ENCODE measurements at regions not wholly inside any gene's neighbourhood (a gene's known extent, or its start where the extent isn't known, plus 50 kb on each side); places are given as distances from the start of the nearest gene placed in this dataset.
"Not testable (repeated sequence)": the region's sequence is repeated elsewhere in the genome, so short reads cannot be mapped to it uniquely, and the experiment has no call there.

DNA sequence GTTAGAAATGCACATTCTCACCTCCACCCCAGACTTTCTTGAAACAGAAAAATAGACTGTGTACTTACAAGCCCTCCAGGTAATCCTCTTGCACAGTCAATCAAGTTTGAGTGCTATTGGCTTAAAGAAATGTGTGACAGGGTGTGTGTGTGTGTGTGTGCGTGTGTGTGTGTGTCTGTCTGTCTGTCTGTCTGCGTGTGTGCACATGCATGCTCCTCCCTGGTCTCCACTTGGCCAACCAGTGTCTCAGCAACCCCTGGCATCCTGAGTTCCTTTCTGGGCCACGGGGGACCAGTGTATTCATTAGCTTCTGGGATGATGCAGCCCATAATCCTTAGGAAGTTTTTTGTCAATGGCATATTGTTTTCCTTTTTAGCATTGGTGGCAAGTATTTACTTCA, 128.8 kb upstream of the IL12A start:
- DNase-seq, result no peak

DNA sequence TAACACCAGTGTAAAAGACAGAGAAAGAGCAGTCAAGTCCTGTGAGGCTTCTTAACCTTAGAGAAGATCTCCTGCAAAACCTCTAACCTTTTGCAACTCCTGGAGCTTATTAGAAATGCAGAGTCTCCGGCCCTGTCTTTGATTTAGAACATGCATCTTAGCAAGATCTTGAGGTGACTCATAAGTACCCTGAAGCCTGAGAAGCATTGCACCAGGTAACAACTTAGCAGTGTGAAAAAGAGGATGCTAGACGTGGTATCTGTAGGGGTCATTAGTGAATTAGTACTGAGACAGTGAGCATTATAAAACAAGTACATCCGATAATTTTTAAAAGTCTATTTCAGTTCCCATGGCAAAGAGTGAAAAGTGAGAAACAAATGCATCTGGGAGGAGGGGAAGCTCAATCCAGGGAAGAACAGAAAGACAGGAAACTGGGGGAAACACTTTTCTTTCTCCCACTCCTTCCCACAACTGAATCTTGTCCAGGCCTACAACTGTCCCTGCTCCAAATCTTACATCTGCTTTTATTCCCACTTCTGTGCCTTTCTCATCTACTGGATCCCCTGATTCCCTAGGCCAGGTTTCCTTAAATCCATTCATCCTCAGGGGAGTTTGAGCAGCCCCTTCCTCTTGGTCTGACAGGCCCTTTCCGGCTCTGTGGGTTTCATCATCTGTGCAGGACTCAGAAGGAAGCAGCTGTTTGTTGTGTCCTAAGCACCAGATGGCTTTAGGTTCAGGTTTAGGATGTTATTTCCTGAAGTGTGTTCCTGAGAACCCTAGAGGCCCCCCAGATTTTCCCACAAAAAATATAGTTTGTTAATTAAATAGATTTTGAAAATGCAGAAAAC, 128.1 kb upstream of the IL12A start:
- no peak for DNase-seq

DNA sequence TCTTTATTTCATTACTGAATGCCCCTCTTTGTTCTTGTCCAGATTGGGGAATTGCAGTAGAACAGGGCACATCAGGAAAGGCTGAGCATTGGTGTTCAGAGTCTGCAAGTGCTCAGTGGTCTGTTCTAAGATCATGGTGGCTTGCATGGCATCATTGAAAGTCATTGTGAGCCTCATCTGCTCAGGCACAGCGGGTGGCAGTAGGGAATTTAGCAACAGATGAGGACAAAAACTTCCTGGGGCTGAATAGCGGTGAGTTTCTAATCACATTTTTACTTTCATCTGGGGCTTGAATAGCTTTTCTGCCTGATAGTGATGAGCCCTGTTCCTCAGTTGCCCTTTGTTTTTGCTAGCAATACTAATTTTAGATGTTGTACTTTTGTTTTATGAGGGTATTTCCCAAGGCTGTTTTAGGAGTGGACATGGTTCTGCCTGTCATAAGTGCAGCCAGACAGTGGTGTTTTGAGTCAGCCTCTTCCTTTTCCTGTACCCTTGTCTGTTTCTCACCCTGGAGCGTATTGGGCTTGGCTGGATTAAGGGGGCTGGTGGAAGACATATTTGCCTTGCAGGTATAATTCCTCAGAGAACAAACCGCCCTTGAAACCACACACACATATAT, 127.2 kb upstream of the IL12A start:
- no peak for DNase-seq

DNA sequence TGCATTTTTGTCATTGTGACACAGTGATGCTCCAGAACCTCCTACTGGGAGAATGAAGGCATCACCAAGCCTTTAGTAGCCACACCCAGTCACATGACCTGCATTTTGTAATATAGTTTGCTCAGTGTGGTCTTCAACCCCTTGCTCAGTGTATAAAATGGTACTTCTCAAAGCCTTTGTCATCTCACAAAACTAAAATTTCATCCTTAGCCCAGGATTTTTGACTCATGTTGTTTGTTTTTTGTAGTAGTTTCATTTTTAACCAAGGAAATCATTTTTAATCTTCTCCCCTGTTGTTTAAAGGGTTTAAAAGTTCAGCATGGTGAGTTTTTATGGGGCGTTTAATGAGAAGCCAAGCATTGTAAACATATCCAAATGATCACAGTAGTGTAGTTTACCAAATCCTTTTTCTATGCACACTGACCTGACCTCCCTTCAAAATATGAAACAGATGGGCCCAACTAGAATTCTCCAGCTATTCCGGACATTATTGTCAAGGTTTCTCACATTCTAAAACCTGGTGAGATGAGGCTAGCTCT, 123.5 kb upstream of the IL12A start:
- DNase-seq, result no peak

DNA sequence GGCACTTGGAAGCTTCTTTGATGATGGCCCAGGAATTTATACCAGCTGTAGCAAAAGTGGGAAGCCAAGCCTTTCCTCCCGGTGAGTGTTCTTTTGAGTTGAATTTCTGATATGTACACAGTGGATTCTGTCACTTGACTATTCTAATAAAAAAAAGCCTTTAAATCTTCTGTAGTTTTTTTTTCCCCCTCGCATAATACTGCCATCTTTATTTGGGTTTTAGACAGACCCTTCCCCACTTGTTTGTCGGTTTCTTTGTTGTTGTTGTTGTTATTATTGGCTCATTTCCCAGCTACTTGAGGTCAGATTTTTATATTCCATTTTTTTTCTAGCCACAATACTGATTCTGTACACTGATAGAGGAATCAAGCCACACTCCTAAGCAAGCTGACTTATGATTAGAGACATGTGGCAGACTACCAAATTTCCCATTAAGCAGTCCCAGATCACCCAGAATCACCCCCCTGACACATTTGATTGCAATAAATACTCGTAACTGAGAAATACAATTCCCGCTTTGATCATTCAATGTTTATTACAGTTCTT, 122.4 kb upstream of the IL12A start:
- DNase-seq, result no peak

DNA sequence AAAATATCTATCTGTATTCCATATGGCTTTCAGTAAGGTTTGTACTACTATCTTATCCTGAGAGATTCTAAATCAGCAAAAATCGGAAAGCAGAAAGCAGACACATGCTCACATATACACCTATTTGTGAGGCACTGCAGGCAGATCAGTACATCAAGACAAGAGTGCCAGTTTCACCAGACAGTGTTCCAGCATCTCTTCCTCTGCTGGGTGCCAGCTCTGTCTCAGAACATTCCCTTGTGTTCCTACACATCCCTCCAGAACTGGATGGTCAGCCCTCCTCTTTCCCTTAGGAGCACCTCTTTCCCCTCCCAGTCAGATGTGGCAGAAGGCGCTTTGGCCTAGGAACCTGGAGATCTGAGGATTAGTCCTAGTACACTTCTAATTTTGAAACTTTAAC, 121.3 kb upstream of the IL12A start:
- no peak for DNase-seq

DNA sequence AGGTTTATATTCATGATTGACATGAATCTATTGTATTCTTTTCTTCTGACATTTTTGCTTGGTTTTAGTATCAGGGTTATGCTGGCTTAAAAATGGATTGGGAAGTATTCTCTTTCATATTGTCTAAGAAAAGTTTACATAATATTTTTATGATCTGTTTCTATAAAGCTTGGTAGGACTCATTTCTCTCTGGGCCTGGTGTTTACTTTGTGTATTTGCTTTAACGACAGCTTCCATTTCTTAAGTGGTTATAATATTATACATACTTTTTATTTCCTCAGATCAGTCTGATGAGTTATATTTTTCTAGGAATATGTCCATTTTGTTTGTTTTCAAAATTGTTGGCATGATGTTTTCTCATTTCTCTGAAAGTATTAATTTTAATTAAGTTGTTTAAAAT, 117.9 kb upstream of the IL12A start:
- DNase-seq, result no peak

DNA sequence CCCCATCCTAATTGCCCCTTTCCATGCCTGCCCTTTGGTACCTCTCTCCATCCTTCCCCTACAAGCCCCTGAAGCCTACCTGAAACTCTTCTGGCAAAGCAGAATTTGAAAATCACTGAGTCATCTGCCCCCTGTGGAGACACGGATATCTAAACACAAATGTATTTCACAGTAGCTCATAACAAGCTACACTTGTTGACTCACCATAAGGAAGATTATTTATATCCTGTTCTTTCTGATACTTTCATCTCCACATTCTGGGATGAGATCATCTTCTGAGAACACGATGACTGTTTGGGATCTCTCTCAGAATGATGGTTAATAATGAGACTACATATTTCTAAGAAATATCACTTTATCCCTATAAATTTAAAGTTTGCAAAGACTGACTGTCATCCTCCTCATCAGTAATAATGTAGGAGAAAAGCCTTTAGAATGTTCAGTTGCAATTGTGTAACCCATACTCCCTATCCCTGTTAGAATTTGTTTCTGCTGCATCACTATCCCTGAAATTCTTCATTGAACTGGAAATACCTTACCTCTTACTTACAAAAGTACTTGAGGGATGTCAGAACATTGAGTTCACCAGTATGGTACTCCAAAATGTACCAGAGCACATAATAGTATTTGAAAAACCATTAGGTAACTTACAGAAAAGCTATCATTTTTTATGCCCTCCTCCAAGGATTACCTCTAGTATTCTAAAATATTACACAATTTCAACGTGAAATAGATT, 116.1 kb upstream of the IL12A start:
- DNase-seq, result no peak

DNA sequence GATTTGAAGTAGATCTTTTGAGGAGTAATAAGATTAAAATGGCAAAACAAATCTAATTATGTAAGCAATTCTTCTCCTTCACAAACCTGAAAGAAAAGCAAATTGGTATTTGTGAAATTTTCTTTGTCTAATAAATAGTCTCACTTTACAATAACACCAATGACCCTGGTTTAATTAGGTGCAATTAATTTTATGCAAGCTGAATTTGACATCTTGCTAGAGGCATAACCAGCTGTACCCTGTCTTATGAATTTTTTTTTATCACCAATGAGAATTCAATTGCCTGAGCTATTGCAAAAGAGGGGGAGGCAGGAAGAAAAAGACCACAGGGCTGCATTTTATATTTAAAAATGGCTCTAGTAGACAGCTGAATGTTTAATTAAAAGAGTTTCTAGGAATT, 113.5 kb upstream of the IL12A start:
- DNase-seq, result no peak

DNA sequence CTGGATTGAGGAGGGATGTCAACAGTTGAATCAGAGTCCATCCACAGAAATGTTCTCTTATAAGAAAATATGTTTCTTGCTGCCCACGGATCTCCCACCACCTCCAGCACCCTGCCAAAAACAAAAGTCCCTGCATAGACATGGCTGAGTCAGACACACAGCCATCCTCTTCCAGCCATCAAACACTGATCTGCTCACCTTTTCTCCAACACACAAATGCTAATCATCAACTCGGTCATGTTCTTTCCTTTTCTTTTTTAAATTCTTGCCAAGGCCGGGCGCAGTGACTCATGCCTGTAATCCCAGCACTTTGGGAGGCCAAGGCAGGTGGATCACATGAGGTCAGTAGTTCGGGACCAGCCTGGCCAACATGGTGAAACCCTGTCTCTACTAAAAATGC, 110.7 kb upstream of the IL12A start:
- no peak for DNase-seq

DNA sequence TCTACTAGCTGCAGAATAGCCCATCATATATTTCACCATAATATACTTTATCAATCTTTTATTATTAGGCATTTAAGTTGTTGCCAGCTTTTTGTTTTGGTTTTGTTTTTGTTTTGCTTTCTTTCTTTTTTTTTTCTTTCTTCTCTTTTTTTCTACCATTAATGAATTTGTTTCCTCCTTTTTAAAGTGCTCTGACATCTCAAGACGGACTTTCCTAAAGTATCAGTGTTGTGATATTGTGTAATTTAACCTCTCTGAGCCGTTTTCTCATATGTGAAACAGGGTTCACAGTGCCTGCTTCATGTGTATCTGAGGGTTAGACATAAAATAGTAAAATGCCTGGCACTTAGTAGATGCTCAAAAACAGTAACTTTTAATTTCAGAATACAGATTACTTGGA, 109.5 kb upstream of the IL12A start:
- no peak for DNase-seq

DNA sequence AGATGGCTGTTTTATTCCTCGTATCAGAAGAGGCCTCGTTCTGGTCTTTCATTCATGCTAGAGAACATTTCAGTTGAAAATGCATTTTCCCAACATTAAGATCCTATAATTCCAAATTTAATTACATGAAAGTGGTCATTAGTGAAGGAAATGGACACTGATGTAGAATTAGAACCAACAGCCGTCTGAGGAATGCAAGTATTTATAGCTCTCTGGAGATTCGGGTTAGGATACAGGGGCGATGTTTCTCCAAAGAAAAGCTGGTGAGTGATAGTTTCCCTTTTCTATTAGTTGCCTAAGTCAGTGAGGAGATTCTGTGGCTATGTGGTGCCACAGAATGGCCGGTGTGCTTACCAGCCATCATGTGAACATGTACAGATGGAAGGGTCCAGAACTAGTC, 109.0 kb upstream of the IL12A start:
- no peak for DNase-seq

DNA sequence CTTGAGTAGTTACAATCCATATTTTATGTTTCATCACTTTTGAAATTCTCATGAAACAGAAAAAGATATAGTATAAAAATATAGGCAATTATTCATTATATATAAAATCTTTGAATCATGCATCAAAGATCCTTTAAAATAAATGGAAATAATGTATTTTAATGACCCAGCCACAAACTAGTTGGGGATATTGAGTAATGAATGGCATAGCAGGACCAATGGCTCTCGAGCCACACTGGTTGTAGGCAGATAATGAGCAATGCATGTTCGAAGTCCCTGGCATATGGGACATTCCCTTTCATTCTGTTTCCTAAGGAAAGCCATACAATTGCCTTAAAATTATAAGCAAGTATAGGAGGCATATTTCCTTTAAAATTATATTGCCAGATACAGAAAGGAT, 107.4 kb upstream of the IL12A start:
- DNase-seq, result no peak

DNA sequence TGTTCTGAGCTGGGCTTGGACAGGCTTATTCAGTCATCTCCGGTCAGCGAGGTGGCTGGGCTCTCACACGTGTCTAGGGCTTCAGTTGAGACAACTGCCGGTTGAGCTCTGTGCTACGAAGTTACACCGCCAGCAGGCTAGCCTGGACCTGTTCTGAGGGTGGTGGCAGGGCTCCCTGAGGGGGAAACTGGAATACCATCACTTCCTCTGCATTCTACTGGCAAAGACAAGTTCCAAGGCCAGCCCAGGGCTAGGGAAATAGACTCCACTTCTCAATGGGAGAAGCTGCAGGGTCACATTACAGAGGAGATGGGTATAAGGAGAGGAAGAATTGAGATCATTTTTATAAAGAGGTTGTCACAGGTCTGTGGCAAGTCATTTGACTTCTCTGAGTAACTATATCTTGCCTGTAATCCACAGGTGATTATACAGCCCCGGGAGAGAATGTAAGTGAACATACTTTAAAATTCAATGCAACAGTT, 106.8 kb upstream of the IL12A start:
- DNase-seq, result no peak

DNA sequence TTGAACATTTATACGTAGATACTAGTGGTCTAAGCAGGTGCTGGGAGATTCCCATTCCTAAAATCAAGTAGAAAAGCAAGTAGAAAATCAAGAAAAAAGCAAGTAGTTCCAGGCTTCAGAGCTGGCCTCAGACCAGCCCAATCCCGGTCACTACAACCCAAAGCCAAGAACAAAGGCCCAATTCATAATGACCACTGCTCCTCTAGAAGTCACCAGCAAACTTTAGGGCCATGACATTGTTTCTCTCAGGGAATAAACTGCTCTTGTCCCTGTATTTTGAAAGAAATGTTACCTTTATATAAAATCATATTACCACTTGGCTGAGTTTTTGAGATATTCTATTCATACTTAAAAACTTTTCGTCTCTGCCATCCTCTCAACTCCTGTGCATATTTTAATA, 106.3 kb upstream of the IL12A start:
- no peak for DNase-seq

DNA sequence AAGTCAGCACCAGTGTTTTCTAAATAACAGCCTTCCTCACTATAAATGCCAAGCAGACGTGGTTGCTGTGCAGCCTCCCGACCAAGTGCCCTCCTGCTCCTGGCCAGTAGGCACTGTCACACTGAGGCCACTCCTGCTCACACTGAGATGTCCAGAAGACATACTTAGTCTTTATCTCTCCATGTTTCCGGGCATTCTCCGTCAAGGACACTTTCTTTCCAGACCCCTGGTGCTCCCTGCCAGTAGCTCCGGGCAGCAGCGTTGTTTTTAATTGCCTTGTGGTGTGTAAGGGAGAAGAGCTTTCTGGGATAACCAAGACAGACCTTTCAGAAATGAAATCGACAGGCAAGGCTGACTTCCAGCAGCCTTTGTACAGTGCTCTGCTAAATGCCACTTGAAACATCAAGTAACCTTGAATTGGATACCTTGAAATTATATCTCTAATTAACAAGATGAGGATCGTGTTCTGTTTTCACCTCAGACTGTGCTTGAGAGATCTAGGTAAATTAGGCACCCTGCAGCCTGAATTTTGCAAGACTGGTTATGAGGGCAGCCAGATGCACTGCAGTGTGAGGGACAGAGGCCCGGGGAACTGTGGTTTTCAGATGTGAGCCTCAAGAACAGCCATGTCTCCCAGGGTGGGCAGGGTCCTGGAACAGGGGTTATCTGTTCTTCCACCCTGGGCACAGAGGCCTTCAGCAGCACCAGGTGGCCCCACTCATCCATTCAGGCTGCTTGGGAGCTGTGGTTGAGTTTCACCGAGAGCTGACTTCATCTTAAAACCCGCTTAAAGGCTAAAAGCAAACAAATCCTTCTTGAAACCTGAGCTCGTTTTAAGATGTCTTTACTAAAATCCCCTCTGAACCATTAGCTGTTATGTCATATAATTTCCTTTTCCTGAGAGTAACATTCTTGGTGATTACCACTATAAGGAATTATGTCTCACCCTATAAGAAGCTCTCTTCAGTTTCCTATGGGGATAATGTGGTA, 105.5 kb upstream of the IL12A start:
- no peak for DNase-seq

DNA sequence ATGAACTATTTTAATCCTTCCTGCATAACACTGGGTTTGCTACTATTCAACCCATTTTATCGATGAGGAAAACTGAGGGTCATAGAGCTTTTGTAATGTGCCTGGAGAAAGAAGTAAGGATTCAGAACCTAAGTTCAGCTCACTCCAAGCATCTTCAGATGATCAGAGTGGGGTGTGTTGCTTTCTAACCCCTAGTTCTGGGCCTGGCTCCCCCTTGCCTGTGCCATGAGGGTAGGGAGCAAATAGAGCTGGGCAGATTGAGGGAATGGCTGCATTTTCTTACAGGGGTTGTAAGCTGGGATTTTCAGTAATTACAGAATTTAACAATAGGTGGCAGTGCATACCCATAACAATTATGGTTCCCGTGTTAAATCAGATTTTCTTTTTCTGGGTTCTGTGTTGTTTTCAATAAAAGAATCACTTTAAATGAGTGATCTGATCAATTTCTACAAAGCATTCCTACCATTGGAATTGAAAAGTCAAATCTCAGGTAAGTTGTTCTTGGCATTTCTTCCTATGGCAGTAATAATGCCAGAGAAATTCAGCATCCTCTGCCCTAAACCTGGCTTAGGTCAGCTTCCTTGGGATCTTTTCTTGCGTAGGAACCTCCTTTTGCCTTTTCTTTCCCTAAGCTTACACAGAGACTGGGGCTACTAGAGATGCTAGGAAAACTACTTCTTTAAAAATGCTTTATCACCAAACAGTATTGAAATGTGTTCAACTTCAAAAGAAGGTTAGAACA, 103.8 kb upstream of the IL12A start:
- DNase-seq, result peak; percentile 31

DNA sequence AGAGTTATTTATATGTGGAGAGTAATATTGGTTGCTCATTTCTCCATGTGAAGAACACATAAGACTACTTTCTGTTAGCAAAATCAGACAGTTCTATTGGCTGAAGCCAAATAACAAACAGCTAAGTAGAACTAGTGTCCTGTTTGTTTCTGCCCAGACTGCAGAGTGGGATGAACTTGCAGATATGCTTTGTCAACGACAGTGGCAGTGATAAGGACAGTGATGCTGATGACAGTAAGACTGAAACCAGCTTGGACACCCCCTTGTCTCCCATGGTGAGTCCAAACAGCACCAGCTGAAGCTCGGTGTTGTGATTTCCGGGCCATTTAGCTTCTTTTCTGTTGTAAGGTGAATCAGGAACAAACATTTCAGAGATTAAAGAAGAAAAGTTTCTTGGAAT, 102.6 kb upstream of the IL12A start:
- no peak for DNase-seq

DNA sequence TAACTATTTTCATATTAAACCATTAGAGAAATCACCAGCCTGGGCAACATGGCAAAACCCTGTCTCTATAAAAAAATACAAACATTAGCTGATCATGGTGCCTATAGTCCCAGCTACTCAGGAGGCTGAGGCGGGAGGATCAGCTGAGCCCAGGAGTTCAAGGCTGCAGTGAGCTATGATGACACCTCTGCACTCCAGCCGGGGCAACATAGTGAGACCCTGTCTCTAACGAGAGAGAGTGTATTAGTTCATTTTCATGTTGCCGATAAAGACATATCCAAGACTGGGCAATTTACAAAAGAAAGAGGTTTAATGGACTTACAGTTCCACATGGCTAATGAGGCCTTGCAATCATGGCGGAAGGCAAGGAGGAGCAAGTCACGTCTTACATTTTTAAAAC, 102.1 kb upstream of the IL12A start:
- not testable (repeated sequence) for DNase-seq

DNA sequence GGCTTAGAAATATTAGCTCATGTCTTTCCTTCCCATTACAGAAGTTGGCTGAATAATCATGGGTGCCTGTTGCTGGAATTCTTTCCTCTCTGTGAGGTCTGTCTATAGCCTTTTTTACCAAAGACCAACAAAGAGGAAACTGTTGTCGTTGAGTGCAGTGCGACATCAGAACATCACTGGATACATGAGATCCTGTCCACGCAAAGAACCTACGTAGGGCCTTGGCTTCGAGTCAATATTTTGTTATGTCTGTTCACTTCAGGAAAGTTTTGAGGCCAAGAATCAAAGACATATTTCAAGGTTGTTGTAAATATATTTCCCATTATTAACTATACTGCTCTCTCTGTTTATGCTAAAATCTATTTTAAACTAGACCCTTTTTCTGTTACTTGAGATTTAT, 101.5 kb upstream of the IL12A start:
- no peak for DNase-seq

DNA sequence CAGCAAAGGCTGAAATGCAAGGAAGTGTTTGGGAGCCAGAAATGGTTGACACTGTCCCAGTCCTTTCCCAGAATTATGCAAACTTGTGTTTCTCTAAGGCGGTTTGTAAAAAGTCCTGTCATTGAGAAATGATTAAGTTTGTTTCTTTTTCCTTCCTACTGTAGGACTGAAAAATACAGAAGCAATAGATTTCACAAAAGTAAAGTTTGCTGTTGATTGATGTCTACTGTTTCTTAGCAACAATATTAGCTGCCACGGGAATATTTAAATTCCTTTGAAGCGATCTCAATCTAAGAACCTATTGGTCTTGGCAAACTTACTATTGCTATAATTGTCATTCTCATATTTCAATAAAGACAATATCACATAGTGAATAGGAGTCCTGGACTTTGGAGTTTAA, 100.7 kb upstream of the IL12A start:
- no peak for DNase-seq
